ENCODE measurements at regions not wholly inside any gene's neighbourhood (a gene's known extent, or its start where the extent isn't known, plus 50 kb on each side); places are given as distances from the start of the nearest gene placed in this dataset.

- TF ChIP-seq CTCF (IDR thresholded peaks at IDR 0.05; ENCODE audit: control insufficient read depth, extremely low read depth, insufficient read depth), result no peak
- no peak overlapping the region for H3K4me3 ChIP-seq (ENCODE audit: low read depth, low read length)
- DNase-seq (ENCODE audit: low read depth), result no peak
These were observed 62.1 kb upstream of the CTLA4 start for GRCh38 chr2:203805486-203805838.

GRCh38 chr2:203806761-203807160, 60.8 kb upstream of the CTLA4 start:
- no peak overlapping the region for H3K4me3 ChIP-seq (ENCODE audit: low read depth, low read length)
- no peak for DNase-seq (ENCODE audit: low read depth)
- no peak for TF ChIP-seq CTCF (IDR thresholded peaks at IDR 0.05; ENCODE audit: control insufficient read depth, extremely low read depth, insufficient read depth)

- no peak overlapping the region for H3K4me3 ChIP-seq (ENCODE audit: low read depth, low read length)
- no peak for DNase-seq (ENCODE audit: low read depth)
These were observed 59.4 kb upstream of the CTLA4 start for GRCh38 chr2:203808046-203808750.

GRCh38 chr2:203809084-203809521, 58.5 kb upstream of the CTLA4 start:
- no peak for TF ChIP-seq CTCF (IDR thresholded peaks at IDR 0.05; ENCODE audit: control insufficient read depth, extremely low read depth, insufficient read depth)
- H3K4me3 ChIP-seq (ENCODE audit: low read depth, low read length), result no peak overlapping the region
- no peak for DNase-seq (ENCODE audit: low read depth)

More at GRCh38 chr2:203808046-203808750, 59.4 kb upstream of the CTLA4 start:
- no peak for TF ChIP-seq CTCF (IDR thresholded peaks at IDR 0.05; ENCODE audit: control insufficient read depth, extremely low read depth, insufficient read depth)

- no peak for DNase-seq (ENCODE audit: low read depth)
- no peak overlapping the region for H3K4me3 ChIP-seq (ENCODE audit: low read depth, low read length)
- TF ChIP-seq CTCF (IDR thresholded peaks at IDR 0.05; ENCODE audit: control insufficient read depth, extremely low read depth, insufficient read depth), result no peak
These were observed 57.5 kb upstream of the CTLA4 start for GRCh38 chr2:203809991-203810510.

- H3K4me3 ChIP-seq (ENCODE audit: low read depth, low read length), result no peak overlapping the region
- DNase-seq (ENCODE audit: low read depth), result no peak
- TF ChIP-seq CTCF (IDR thresholded peaks at IDR 0.05; ENCODE audit: control insufficient read depth, extremely low read depth, insufficient read depth), result no peak
These were observed 55.9 kb upstream of the CTLA4 start for GRCh38 chr2:203811491-203812221.
